ENCODE measurements at regions not wholly inside any gene's neighbourhood (a gene's known extent, or its start where the extent isn't known, plus 50 kb on each side); places are given as distances from the start of the nearest gene placed in this dataset.

DNA sequence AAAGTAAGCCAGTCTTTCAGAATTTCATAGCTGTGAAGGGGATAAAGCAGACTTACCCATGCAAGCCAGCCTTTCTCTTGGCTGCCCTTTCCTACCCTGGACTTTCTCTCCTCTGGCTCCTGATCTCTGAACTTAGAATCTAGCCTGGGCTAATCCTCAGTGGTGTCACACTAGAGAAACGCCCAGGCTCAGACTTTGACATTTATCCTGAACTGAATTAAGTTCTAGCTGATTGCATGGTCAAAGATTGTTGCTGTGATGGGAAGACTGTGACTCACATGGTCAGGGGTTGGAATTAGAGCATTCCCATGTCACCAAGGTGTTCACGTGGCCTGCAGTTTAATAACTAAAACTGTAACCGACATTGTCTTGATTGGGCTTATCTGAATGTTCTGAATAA lies 469.5 kb upstream of the FAT1 start:
- no peak overlapping the region for H3K4me3 ChIP-seq (ENCODE audit: low read depth, low read length)
- DNase-seq (ENCODE audit: low read depth), result no peak
- TF ChIP-seq, protein P1, sequence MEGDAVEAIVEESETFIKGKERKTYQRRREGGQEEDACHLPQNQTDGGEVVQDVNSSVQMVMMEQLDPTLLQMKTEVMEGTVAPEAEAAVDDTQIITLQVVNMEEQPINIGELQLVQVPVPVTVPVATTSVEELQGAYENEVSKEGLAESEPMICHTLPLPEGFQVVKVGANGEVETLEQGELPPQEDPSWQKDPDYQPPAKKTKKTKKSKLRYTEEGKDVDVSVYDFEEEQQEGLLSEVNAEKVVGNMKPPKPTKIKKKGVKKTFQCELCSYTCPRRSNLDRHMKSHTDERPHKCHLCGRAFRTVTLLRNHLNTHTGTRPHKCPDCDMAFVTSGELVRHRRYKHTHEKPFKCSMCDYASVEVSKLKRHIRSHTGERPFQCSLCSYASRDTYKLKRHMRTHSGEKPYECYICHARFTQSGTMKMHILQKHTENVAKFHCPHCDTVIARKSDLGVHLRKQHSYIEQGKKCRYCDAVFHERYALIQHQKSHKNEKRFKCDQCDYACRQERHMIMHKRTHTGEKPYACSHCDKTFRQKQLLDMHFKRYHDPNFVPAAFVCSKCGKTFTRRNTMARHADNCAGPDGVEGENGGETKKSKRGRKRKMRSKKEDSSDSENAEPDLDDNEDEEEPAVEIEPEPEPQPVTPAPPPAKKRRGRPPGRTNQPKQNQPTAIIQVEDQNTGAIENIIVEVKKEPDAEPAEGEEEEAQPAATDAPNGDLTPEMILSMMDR (IDR thresholded peaks at IDR 0.05; ENCODE audit: low read depth, low read length, missing control alignments), result no peak

DNA sequence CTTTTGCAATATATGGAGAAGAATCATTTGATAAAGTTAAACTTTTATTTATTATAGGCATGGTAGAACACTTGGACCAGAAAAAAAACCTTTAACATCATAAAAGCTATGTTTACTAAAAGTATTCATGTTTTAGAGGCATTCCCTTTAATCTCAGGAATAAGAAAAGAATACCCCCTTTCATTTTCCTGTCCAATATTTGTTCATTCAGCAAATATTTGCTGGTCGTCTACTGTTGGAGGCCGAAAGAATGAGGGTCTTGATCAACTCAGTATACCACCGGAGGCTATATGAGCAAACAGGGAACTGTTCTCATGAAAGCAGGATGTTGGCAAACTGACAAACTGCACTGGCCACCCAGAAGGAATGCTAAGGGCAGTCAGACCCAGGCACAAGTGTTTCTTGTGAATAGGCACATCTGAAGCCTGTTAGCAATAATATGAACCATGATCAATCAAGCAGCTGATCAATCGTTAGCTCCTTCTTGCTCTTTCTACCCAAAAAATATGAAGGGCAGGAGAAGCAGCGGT lies 480.8 kb upstream of the FAT1 start:
- H3K4me3 ChIP-seq (ENCODE audit: low read depth, low read length), result no peak overlapping the region
- DNase-seq (ENCODE audit: low read depth), result no peak
- TF ChIP-seq, protein P1 (IDR thresholded peaks at IDR 0.05; ENCODE audit: low read depth, low read length, missing control alignments), result no peak

DNA sequence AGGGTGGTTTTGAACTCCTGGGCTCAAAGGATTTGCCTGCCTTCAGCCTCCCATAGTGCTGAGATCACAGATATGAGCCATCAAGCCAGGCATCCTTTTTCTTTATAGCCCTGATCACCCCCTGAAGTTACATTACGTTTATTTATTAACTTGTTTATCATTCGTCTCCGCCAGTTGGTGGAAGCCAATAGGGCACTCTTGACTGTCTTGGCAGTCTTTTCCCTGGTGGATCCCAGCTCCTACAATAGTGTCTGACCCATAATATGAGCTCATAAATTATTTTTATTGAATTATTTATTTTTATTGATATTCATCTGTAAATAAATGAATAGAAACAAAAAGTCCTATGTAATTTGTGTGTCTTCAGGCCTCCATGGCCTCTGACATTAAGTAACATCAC lies 484.3 kb upstream of the FAT1 start:
- H3K4me3 ChIP-seq (ENCODE audit: low read depth, low read length), result no peak overlapping the region
- TF ChIP-seq, protein P1 (IDR thresholded peaks at IDR 0.05; ENCODE audit: low read depth, low read length, missing control alignments), result no peak
- DNase-seq (ENCODE audit: low read depth), result no peak

DNA sequence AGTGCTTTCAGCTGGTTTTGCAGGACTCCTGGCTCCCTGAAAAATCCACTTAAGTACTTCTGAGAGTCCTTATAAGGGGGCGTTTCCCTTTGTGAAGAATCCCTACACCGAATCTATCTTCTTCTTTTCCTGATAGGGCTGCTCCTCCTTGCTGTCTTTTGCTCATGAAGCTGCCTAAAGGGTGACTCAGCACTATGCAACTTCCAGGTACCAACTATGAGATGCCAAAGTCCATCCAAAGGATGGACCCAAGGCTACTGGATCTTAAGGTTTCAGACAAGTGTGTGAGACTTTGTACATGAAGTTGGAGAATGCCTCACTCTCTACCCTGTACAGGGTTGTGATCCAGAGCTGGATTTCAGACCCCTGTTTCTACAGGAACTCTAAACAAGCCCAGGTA lies 485.0 kb upstream of the FAT1 start:
- TF ChIP-seq, protein P1 (IDR thresholded peaks at IDR 0.05; ENCODE audit: low read depth, low read length, missing control alignments), result no peak
- H3K4me3 ChIP-seq (ENCODE audit: low read depth, low read length), result no peak overlapping the region
- DNase-seq (ENCODE audit: low read depth), result no peak

DNA sequence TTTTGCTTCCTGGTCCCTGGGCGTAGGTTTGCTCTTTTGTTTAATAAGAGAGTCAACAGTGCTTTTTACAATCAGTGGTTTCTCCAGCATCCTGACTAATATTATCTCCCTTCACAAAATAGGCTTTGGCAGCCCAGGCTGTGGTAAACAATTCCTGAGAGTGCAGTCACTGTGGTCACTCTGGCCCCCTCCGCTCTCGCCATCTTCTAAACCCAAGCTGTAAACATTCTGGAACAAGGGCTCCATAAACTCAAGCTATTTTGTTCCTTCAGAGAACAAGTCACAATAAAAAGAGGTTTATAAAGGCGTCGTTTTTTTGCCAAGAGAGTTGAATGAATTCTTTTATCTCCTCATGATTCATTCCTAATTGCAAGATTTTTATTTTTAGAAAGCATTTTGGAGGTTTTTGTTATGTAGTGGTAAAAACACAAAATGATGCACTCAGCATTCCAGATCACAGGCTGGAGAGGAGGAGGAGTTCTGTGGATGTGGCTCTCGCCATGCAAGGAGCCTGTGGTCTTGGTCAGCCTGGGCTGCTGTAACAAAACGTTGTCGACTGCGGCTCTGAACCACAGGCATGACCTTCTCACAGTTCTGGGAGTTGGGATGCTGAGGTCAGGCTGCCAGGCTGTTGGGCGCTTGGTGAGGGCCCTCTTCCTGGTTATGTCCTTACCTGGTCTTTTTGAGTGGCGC lies 486.4 kb upstream of the FAT1 start:
- TF ChIP-seq, protein P1 (IDR thresholded peaks at IDR 0.05; ENCODE audit: low read depth, low read length, missing control alignments), result no peak
- DNase-seq (ENCODE audit: low read depth), result no peak
- no peak overlapping the region for H3K4me3 ChIP-seq (ENCODE audit: low read depth, low read length)

DNA sequence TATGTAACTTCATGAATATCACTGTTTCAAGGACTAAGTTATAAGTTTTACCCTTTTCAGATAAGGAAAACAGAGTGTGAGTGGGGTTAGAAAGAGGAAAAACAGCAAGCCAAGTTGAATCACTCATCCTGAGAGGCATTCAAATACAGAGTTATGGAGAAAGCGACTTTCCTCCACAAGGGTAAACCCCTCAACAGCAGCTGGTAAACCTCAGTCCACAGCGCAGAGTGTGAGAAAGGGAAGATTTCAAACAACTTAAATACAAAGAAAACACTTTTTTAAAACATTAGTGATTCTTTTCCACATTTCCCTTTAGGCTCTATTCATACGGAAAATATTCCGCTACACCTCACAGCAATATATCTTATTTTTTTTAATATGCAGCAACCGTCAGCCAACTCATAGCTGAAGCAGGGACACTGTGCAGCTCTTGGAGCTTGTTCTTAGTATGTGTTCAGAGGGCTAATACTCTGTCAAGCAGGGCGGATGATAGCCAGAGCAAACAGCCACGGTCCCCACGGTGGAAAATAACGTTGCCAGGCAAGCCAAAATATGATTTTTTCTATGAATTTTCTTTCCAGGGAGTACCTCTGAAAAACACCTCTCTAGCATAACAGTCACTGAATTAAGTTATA lies 488.9 kb upstream of the FAT1 start:
- no peak for DNase-seq (ENCODE audit: low read depth)
- TF ChIP-seq, protein P1 (IDR thresholded peaks at IDR 0.05; ENCODE audit: low read depth, low read length, missing control alignments), result no peak

More for the DNA sequence above, 488.9 kb upstream of the FAT1 start:
- no peak overlapping the region for H3K4me3 ChIP-seq (ENCODE audit: low read depth, low read length)
